ENCODE measurements at regions not wholly inside any gene's neighbourhood (a gene's known extent, or its start where the extent isn't known, plus 50 kb on each side); places are given as distances from the start of the nearest gene placed in this dataset.

GRCh38 chr5:89255845-89256463 lies 373.0 kb upstream of the MEF2C start:
- Histone ChIP-seq H3K4me3 (ENCODE audit: low read depth, low read length) (no peak overlapping the region), H3K36me3 (ENCODE audit: insufficient read depth, low read length) (no peaks in the 10 kb centered on the region), H3K27ac (ENCODE audit: low read depth, low read length) (no peak overlapping the region), H3K27me3 (ENCODE audit: insufficient read depth, low read length) (no peaks in the 10 kb centered on the region), H3K4me1 (ENCODE audit: control insufficient read depth, insufficient read depth, low read length, unreplicated experiment) (no peaks in the 10 kb centered on the region), H3K79me2 (ENCODE audit: control insufficient read depth, insufficient read depth, low read length, unreplicated experiment) (no peaks in the 10 kb centered on the region), H2AFZ (ENCODE audit: low read length, unreplicated experiment) (no peak overlapping the region)

- Histone ChIP-seq H3K4me1 (ENCODE audit: control insufficient read depth, insufficient read depth, low read length, unreplicated experiment) (no peaks in the 10 kb centered on the region), H3K27me3 (ENCODE audit: insufficient read depth, low read length) (no peaks in the 10 kb centered on the region), H3K4me3 (ENCODE audit: low read depth, low read length) (no peak overlapping the region), H2AFZ (ENCODE audit: low read length, unreplicated experiment) (peak overlapping the region; percentile 12), H3K79me2 (ENCODE audit: control insufficient read depth, insufficient read depth, low read length, unreplicated experiment) (no peaks in the 10 kb centered on the region), H3K27ac (ENCODE audit: low read depth, low read length) (no peak overlapping the region), H3K36me3 (ENCODE audit: insufficient read depth, low read length) (no peaks in the 10 kb centered on the region)
Observed at GRCh38 chr5:89253666-89254352, 370.8 kb upstream of the MEF2C start.

GRCh38 chr5:89246864-89247263 lies 363.9 kb upstream of the MEF2C start:
- no peak overlapping the region for H3K4me3 ChIP-seq (ENCODE audit: low read depth, low read length)
- no peaks in the 10 kb centered on the region for H3K4me1 ChIP-seq (ENCODE audit: control insufficient read depth, insufficient read depth, low read length, unreplicated experiment)
- no peaks in the 10 kb centered on the region for H3K27me3 ChIP-seq (ENCODE audit: insufficient read depth, low read length)
- no peaks in the 10 kb centered on the region for H3K36me3 ChIP-seq (ENCODE audit: insufficient read depth, low read length)
- H3K27ac ChIP-seq (ENCODE audit: low read depth, low read length): no peak overlapping the region
- no peak overlapping the region for H2AFZ ChIP-seq (ENCODE audit: low read length, unreplicated experiment)
- no peaks in the 10 kb centered on the region for H3K79me2 ChIP-seq (ENCODE audit: control insufficient read depth, insufficient read depth, low read length, unreplicated experiment)

GRCh38 chr5:89246252-89246651 lies 363.3 kb upstream of the MEF2C start:
- Histone ChIP-seq H3K4me3 (ENCODE audit: low read depth, low read length) (no peak overlapping the region), H3K27me3 (ENCODE audit: insufficient read depth, low read length) (no peaks in the 10 kb centered on the region), H3K79me2 (ENCODE audit: control insufficient read depth, insufficient read depth, low read length, unreplicated experiment) (no peaks in the 10 kb centered on the region), H3K4me1 (ENCODE audit: control insufficient read depth, insufficient read depth, low read length, unreplicated experiment) (no peaks in the 10 kb centered on the region), H3K36me3 (ENCODE audit: insufficient read depth, low read length) (no peaks in the 10 kb centered on the region), H3K27ac (ENCODE audit: low read depth, low read length) (no peak overlapping the region), H2AFZ (ENCODE audit: low read length, unreplicated experiment) (no peak overlapping the region)

- Histone ChIP-seq H3K4me3 (ENCODE audit: low read depth, low read length) (no peak overlapping the region), H3K36me3 (ENCODE audit: insufficient read depth, low read length) (no peaks in the 10 kb centered on the region), H3K4me1 (ENCODE audit: control insufficient read depth, insufficient read depth, low read length, unreplicated experiment) (no peaks in the 10 kb centered on the region), H3K27me3 (ENCODE audit: insufficient read depth, low read length) (no peaks in the 10 kb centered on the region), H3K27ac (ENCODE audit: low read depth, low read length) (no peak overlapping the region), H3K79me2 (ENCODE audit: control insufficient read depth, insufficient read depth, low read length, unreplicated experiment) (no peaks in the 10 kb centered on the region), H2AFZ (ENCODE audit: low read length, unreplicated experiment) (no peak overlapping the region)
Observed at GRCh38 chr5:89243611-89244010, 360.6 kb upstream of the MEF2C start.

- H3K4me1 ChIP-seq (ENCODE audit: control insufficient read depth, insufficient read depth, low read length, unreplicated experiment): no peaks in the 10 kb centered on the region
Observed at GRCh38 chr5:89241186-89241585, 358.2 kb upstream of the MEF2C start.

GRCh38 chr5:89236900-89237299 lies 353.9 kb upstream of the MEF2C start:
- H3K79me2 ChIP-seq (ENCODE audit: control insufficient read depth, insufficient read depth, low read length, unreplicated experiment): no peaks in the 10 kb centered on the region
- H2AFZ ChIP-seq (ENCODE audit: low read length, unreplicated experiment): no peak overlapping the region
- no peak overlapping the region for H3K4me3 ChIP-seq (ENCODE audit: low read depth, low read length)
- H3K4me1 ChIP-seq (ENCODE audit: control insufficient read depth, insufficient read depth, low read length, unreplicated experiment): no peaks in the 10 kb centered on the region
- H3K36me3 ChIP-seq (ENCODE audit: insufficient read depth, low read length): no peaks in the 10 kb centered on the region
- H3K27me3 ChIP-seq (ENCODE audit: insufficient read depth, low read length): no peaks in the 10 kb centered on the region
- H3K27ac ChIP-seq (ENCODE audit: low read depth, low read length): no peak overlapping the region

More at GRCh38 chr5:89241186-89241585, 358.2 kb upstream of the MEF2C start:
- no peak overlapping the region for H2AFZ ChIP-seq (ENCODE audit: low read length, unreplicated experiment)
- H3K36me3 ChIP-seq (ENCODE audit: insufficient read depth, low read length): no peaks in the 10 kb centered on the region
- no peaks in the 10 kb centered on the region for H3K79me2 ChIP-seq (ENCODE audit: control insufficient read depth, insufficient read depth, low read length, unreplicated experiment)
- H3K4me3 ChIP-seq (ENCODE audit: low read depth, low read length): no peak overlapping the region
- no peak overlapping the region for H3K27ac ChIP-seq (ENCODE audit: low read depth, low read length)
- no peaks in the 10 kb centered on the region for H3K27me3 ChIP-seq (ENCODE audit: insufficient read depth, low read length)

- Histone ChIP-seq H3K79me2 (ENCODE audit: control insufficient read depth, insufficient read depth, low read length, unreplicated experiment) (no peaks in the 10 kb centered on the region), H3K4me1 (ENCODE audit: control insufficient read depth, insufficient read depth, low read length, unreplicated experiment) (no peaks in the 10 kb centered on the region), H3K27me3 (ENCODE audit: insufficient read depth, low read length) (no peaks in the 10 kb centered on the region), H3K27ac (ENCODE audit: low read depth, low read length) (no peak overlapping the region), H2AFZ (ENCODE audit: low read length, unreplicated experiment) (no peak overlapping the region), H3K4me3 (ENCODE audit: low read depth, low read length) (no peak overlapping the region), H3K36me3 (ENCODE audit: insufficient read depth, low read length) (no peaks in the 10 kb centered on the region)
Observed at GRCh38 chr5:89233462-89233861, 350.5 kb upstream of the MEF2C start.

- Histone ChIP-seq H3K4me1 (ENCODE audit: control insufficient read depth, insufficient read depth, low read length, unreplicated experiment) (no peaks in the 10 kb centered on the region), H3K4me3 (ENCODE audit: low read depth, low read length) (no peak overlapping the region), H3K27ac (ENCODE audit: low read depth, low read length) (no peak overlapping the region), H2AFZ (ENCODE audit: low read length, unreplicated experiment) (peak overlapping the region; percentile 28), H3K27me3 (ENCODE audit: insufficient read depth, low read length) (no peaks in the 10 kb centered on the region), H3K36me3 (ENCODE audit: insufficient read depth, low read length) (no peaks in the 10 kb centered on the region), H3K79me2 (ENCODE audit: control insufficient read depth, insufficient read depth, low read length, unreplicated experiment) (no peaks in the 10 kb centered on the region)
Observed at GRCh38 chr5:89232139-89232603, 349.2 kb upstream of the MEF2C start.

- Histone ChIP-seq H3K4me1 (ENCODE audit: control insufficient read depth, insufficient read depth, low read length, unreplicated experiment) (no peaks in the 10 kb centered on the region), H3K27me3 (ENCODE audit: insufficient read depth, low read length) (no peaks in the 10 kb centered on the region), H3K36me3 (ENCODE audit: insufficient read depth, low read length) (no peaks in the 10 kb centered on the region), H2AFZ (ENCODE audit: low read length, unreplicated experiment) (no peak overlapping the region), H3K4me3 (ENCODE audit: low read depth, low read length) (no peak overlapping the region), H3K79me2 (ENCODE audit: control insufficient read depth, insufficient read depth, low read length, unreplicated experiment) (no peaks in the 10 kb centered on the region), H3K27ac (ENCODE audit: low read depth, low read length) (no peak overlapping the region)
Observed at GRCh38 chr5:89230178-89230577, 347.2 kb upstream of the MEF2C start.
